HG03378 (cell line): ENCODE measurements at regions not wholly inside any gene's neighbourhood (a gene's known extent, or its start where the extent isn't known, plus 50 kb on each side); places are given as distances from the start of the nearest gene placed in this dataset.
A peak's percentile ranks its signal among the peaks of the same experiment; 100 is the strongest.

Experiments used
- ATAC-seq: cut with Tn5 transposase; IDR thresholded peaks from one replicate; pipeline ENCODE4 v1.9.1; 2021; ENCODE audit warnings: mild to moderate bottlenecking, moderate library complexity; ENCODE audit not compliant: unreplicated experiment

GRCh38 chr3:98969295-98969694 lies 67.8 kb upstream of the DCBLD2 start:
- no peak for ATAC-seq

GRCh38 chr3:98968824-98969223 lies 67.3 kb upstream of the DCBLD2 start:
- ATAC-seq = no peak

- no peak for ATAC-seq
Measured at GRCh38 chr3:98968347-98968746, 66.9 kb upstream of the DCBLD2 start.

GRCh38 chr3:98967758-98968157 lies 66.3 kb upstream of the DCBLD2 start:
- no peak for ATAC-seq

- ATAC-seq = no peak
Measured at GRCh38 chr3:98966862-98967546, 65.5 kb upstream of the DCBLD2 start.

GRCh38 chr3:98966434-98966833 lies 64.9 kb upstream of the DCBLD2 start:
- ATAC-seq = peak; percentile 47

- no peak for ATAC-seq
Measured at GRCh38 chr3:98964784-98965183, 63.3 kb upstream of the DCBLD2 start.

GRCh38 chr3:98963546-98963945 lies 62.1 kb upstream of the DCBLD2 start:
- ATAC-seq = no peak

GRCh38 chr3:98962951-98963350 lies 61.5 kb upstream of the DCBLD2 start:
- ATAC-seq = no peak

- peak; percentile 53 for ATAC-seq
Measured at GRCh38 chr3:98962189-98962930, 60.9 kb upstream of the DCBLD2 start.

- no peak for ATAC-seq
Measured at GRCh38 chr3:98961161-98962155, 60.0 kb upstream of the DCBLD2 start.

GRCh38 chr3:98957681-98958080 lies 56.2 kb upstream of the DCBLD2 start:
- no peak for ATAC-seq

GRCh38 chr3:98956008-98956407 lies 54.5 kb upstream of the DCBLD2 start:
- ATAC-seq = no peak

GRCh38 chr3:98954791-98955604 lies 53.5 kb upstream of the DCBLD2 start:
- no peak for ATAC-seq

- no peak for ATAC-seq
Measured at GRCh38 chr3:98954242-98954641, 52.7 kb upstream of the DCBLD2 start.

- no peak for ATAC-seq
Measured at GRCh38 chr3:98952404-98952803, 50.9 kb upstream of the DCBLD2 start.
